GM18511 (cell line): ENCODE measurements at regions not wholly inside any gene's neighbourhood (a gene's known extent, or its start where the extent isn't known, plus 50 kb on each side); places are given as distances from the start of the nearest gene placed in this dataset.
"Not testable (repeated sequence)": the region's sequence is repeated elsewhere in the genome, so short reads cannot be mapped to it uniquely, and the experiment has no call there.

Experiments
- ATAC-seq: cut with Tn5 transposase; IDR thresholded peaks from one replicate; pipeline ENCODE4 v1.9.1; 2021; ENCODE audit warnings: mild to moderate bottlenecking, moderate library complexity; ENCODE audit not compliant: unreplicated experiment

GRCh38 chr16:5319799-5320198 lies 222.2 kb upstream of the EEF2KMT start:
- no peak for ATAC-seq

GRCh38 chr16:5315914-5316313 lies 218.3 kb upstream of the EEF2KMT start:
- no peak for ATAC-seq

GRCh38 chr16:5314377-5314776 lies 216.8 kb upstream of the EEF2KMT start:
- ATAC-seq: no peak

GRCh38 chr16:5309946-5310611 lies 212.5 kb upstream of the EEF2KMT start:
- no peak for ATAC-seq

- ATAC-seq: no peak
Measured at GRCh38 chr16:5305023-5305422, 207.4 kb upstream of the EEF2KMT start.

- no peak for ATAC-seq
Measured at GRCh38 chr16:5302372-5303114, 204.9 kb upstream of the EEF2KMT start.

GRCh38 chr16:5298202-5298601 lies 200.6 kb upstream of the EEF2KMT start:
- ATAC-seq: no peak

GRCh38 chr16:5296176-5296575 lies 198.6 kb upstream of the EEF2KMT start:
- no peak for ATAC-seq

GRCh38 chr16:5295304-5295703 lies 197.7 kb upstream of the EEF2KMT start:
- not testable (repeated sequence) for ATAC-seq

- ATAC-seq: not testable (repeated sequence)
Measured at GRCh38 chr16:5282152-5282551, 184.6 kb upstream of the EEF2KMT start.

- ATAC-seq: no peak
Measured at GRCh38 chr16:5257462-5257861, 159.9 kb upstream of the EEF2KMT start.

GRCh38 chr16:5252791-5253190 lies 155.2 kb upstream of the EEF2KMT start:
- no peak for ATAC-seq

GRCh38 chr16:5247403-5247802 lies 149.8 kb upstream of the EEF2KMT start:
- ATAC-seq: not testable (repeated sequence)

- ATAC-seq: not testable (repeated sequence)
Measured at GRCh38 chr16:5240278-5240626, 142.7 kb upstream of the EEF2KMT start.

- not testable (repeated sequence) for ATAC-seq
Measured at GRCh38 chr16:5239472-5240277, 142.1 kb upstream of the EEF2KMT start.

GRCh38 chr16:5235119-5235518 lies 137.5 kb upstream of the EEF2KMT start:
- ATAC-seq: no peak

- ATAC-seq: no peak
Measured at GRCh38 chr16:5234295-5235050, 136.9 kb upstream of the EEF2KMT start.

GRCh38 chr16:5231246-5231759 lies 133.7 kb upstream of the EEF2KMT start:
- no peak for ATAC-seq

GRCh38 chr16:5228369-5228768 lies 130.8 kb upstream of the EEF2KMT start:
- no peak for ATAC-seq

- no peak for ATAC-seq
Measured at GRCh38 chr16:5225931-5226655, 128.5 kb upstream of the EEF2KMT start.
